ENCODE measurements at regions not wholly inside any gene's neighbourhood (a gene's known extent, or its start where the extent isn't known, plus 50 kb on each side); places are given as distances from the start of the nearest gene placed in this dataset.
A peak's percentile ranks its signal among the peaks of the same experiment; 100 is the strongest.

DNA sequence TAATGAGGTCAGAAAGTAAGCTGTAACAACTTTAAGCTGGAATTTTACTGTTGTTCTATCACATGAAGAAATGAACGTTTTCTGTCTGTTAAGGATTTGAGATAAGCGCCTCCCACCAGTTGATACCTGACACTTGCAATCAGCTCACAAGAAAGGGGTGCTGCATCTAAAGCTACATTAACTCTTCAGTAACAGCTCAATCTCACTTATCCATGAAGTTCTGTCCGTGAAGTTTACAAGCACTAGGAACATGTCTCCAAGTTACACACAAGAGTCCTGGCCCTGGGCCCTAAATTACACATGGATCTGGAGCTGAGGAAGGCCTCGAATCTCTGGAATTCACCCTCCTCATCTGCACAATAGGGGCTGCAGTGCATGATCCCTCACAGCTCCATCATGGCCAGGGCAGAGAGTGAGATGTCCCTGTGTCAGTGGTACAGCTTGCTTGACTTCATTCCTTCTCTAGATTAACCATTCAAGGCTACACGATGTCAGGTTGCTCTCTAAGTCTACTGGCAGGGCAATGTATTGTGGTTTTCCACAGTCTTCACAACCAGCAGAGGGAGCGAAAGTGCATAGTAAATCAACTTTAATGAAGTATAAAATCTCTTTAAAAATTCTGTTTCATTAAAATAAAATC, 182.4 kb upstream of the MCHR2 start:
- no peaks in the 10 kb centered on the region for H3K27me3 ChIP-seq
- DNase-seq (no peak), ATAC-seq (peak; percentile 45 to 76 (median 70)), FAIRE-seq (no peak)
- H3K4me3 ChIP-seq, result no peak overlapping the region
- H3K36me3 ChIP-seq, result no peaks in the 10 kb centered on the region
- WGBS, 2 donors, result 34 to 44% methylated on average over 6 of the region's 6 CpGs
- H3K9me3 ChIP-seq, result no peaks in the 10 kb centered on the region
- H3K27ac ChIP-seq, result no peak overlapping the region
- H3K4me1 ChIP-seq, result peaks cover 0 to 8% (median 4%) of the 10 kb centered on the region in 3 donors
- TF ChIP-seq, protein P1, sequence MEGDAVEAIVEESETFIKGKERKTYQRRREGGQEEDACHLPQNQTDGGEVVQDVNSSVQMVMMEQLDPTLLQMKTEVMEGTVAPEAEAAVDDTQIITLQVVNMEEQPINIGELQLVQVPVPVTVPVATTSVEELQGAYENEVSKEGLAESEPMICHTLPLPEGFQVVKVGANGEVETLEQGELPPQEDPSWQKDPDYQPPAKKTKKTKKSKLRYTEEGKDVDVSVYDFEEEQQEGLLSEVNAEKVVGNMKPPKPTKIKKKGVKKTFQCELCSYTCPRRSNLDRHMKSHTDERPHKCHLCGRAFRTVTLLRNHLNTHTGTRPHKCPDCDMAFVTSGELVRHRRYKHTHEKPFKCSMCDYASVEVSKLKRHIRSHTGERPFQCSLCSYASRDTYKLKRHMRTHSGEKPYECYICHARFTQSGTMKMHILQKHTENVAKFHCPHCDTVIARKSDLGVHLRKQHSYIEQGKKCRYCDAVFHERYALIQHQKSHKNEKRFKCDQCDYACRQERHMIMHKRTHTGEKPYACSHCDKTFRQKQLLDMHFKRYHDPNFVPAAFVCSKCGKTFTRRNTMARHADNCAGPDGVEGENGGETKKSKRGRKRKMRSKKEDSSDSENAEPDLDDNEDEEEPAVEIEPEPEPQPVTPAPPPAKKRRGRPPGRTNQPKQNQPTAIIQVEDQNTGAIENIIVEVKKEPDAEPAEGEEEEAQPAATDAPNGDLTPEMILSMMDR (IDR thresholded peaks at IDR 0.05), result no peak
- intact Hi-C loops (cut with DNase I), result no loop called here

DNA sequence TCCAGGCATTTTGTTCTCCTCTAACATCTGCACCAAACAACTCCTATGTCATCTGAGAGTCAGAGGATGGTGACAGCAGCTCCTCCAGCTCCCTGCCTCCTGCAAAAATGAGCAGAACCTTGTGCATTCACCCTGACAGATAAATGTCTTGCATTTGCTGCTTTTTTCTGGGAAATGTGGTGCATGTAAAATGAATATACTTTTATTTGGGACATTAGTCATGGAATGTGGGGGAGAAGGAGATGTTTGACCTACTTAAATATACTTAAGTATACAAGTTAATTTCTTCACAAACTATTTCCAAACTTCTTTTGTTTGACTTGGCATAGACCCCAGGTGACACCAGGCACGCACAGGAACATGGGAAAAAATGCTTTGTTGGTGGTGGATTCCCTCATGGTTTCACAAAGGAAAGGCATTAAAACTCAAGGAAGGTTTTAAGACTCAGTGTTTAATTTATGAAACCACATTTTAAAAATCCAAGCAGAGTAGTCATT, 181.8 kb upstream of the MCHR2 start:
- Histone ChIP-seq H3K36me3 (no peaks in the 10 kb centered on the region), H3K27ac (no peak overlapping the region), H3K4me1 (peaks cover 0 to 8% (median 4%) of the 10 kb centered on the region in 3 donors), H3K9me3 (no peaks in the 10 kb centered on the region), H3K27me3 (no peaks in the 10 kb centered on the region), H3K4me3 (no peak overlapping the region)
- FAIRE-seq (no peak), ATAC-seq (peak; percentile 72 to 86 (median 81)), DNase-seq (peak in 2 of 6 donors; percentile 9 to 37)
- WGBS, 2 donors, result 3 to 5% methylated on average over 1 of the region's 1 CpG
- intact Hi-C loops (cut with DNase I), result no loop called here
- TF ChIP-seq, protein P1 (IDR thresholded peaks at IDR 0.05), result no peak

DNA sequence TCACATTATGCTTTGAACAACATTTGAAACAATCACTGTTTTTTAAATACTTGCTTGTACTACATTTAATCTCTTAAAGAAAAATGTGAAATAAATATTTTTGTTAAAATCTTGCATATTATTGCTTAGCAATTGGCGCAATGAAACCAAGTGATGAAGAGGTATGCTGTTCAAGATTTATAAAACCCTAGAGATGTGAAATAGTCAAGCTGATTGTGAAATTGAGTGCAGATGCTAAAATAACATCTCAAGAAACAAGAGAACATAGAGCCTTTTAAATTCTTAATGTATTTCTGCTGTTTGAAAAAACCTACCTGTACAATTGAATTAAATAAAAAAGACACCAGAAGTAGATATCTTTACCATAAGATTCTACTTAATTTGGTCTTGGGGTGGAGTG, 179.2 kb upstream of the MCHR2 start:
- H3K27ac ChIP-seq, result no peak overlapping the region
- WGBS, 2 donors, result 47 to 93% methylated on average over 1 of the region's 1 CpG
- intact Hi-C loops (cut with DNase I), result no loop called here
- H3K36me3 ChIP-seq, result no peaks in the 10 kb centered on the region
- TF ChIP-seq, protein P1 (IDR thresholded peaks at IDR 0.05), result no peak
- FAIRE-seq (no peak), DNase-seq (no peak), ATAC-seq (no peak)
- no peak overlapping the region for H3K4me3 ChIP-seq
- H3K9me3 ChIP-seq, result no peaks in the 10 kb centered on the region
- H3K27me3 ChIP-seq, result no peaks in the 10 kb centered on the region
- H3K4me1 ChIP-seq, result peaks cover 0 to 8% (median 4%) of the 10 kb centered on the region in 3 donors

DNA sequence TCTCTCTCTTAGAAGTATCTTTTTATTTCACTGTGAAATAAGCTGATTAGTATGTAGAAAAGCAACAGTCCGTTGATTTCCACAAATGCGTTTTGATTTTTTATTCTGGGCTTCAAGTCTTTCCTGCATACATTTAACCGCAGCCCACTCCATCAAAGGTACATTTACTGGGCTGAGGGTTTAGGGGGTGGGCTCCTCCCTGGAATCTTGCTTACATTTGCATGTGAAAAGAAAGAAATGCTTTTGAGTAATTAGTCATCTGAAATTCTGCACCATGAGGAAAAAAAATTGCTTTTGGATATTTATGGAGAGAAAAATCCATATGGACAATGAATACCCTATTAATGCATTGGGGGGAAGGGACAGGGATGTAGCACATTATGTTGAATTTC, 178.3 kb upstream of the MCHR2 start:
- H3K4me1 ChIP-seq, result peaks cover 0 to 8% (median 4%) of the 10 kb centered on the region in 3 donors
- DNase-seq (no peak), ATAC-seq (no peak), FAIRE-seq (no peak)
- no peak overlapping the region for H3K4me3 ChIP-seq
- no peaks in the 10 kb centered on the region for H3K27me3 ChIP-seq
- intact Hi-C loops (cut with DNase I), result no loop called here
- TF ChIP-seq, protein P1 (IDR thresholded peaks at IDR 0.05), result no peak
- 87 to 92% methylated on average over 3 of the region's 3 CpGs for WGBS, 2 donors
- H3K36me3 ChIP-seq, result no peaks in the 10 kb centered on the region
- H3K9me3 ChIP-seq, result no peaks in the 10 kb centered on the region
- H3K27ac ChIP-seq, result no peak overlapping the region
